ENCODE measurements at regions not wholly inside any gene's neighbourhood (a gene's known extent, or its start where the extent isn't known, plus 50 kb on each side); places are given as distances from the start of the nearest gene placed in this dataset.

DNA sequence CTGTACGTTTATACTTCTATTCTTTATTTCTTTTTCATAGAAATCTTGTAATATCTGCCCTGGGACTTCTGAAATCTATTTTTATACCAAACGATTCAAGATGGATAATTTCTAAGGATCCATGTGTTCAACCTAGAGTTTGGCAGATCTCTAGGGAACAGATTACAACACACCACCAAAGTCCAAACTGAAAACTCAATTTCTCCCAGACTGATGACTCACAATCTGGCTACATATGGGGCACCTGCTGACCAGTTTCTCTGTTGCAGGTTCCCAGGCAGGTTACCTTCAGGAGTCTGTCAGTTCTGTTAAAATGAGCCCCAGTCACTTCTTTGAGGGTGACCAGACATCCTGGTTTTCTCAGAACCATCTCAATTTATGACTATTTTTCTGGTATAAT lies 439.4 kb downstream of the GPATCH2 start:
- TF ChIP-seq POLR2A (IDR thresholded peaks at IDR 0.05): no peak
- TF ChIP-seq, protein P1, sequence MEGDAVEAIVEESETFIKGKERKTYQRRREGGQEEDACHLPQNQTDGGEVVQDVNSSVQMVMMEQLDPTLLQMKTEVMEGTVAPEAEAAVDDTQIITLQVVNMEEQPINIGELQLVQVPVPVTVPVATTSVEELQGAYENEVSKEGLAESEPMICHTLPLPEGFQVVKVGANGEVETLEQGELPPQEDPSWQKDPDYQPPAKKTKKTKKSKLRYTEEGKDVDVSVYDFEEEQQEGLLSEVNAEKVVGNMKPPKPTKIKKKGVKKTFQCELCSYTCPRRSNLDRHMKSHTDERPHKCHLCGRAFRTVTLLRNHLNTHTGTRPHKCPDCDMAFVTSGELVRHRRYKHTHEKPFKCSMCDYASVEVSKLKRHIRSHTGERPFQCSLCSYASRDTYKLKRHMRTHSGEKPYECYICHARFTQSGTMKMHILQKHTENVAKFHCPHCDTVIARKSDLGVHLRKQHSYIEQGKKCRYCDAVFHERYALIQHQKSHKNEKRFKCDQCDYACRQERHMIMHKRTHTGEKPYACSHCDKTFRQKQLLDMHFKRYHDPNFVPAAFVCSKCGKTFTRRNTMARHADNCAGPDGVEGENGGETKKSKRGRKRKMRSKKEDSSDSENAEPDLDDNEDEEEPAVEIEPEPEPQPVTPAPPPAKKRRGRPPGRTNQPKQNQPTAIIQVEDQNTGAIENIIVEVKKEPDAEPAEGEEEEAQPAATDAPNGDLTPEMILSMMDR (IDR thresholded peaks at IDR 0.05 in 4 of 5, conservative IDR thresholded peaks at IDR 0.05 in 1 of 5): no peak
